ENCODE measurements at regions not wholly inside any gene's neighbourhood (a gene's known extent, or its start where the extent isn't known, plus 50 kb on each side); places are given as distances from the start of the nearest gene placed in this dataset.
"Not testable (repeated sequence)": the region's sequence is repeated elsewhere in the genome, so short reads cannot be mapped to it uniquely, and the experiment has no call there.

GRCh38 chr2:2901384-2902345 lies 476.0 kb downstream of the EIPR1 start:
- Mint-ChIP-seq H3K4me3 (peak overlapping the region; percentile 63), H3K27me3 (no peaks in the 10 kb centered on the region), H3K36me3 (ENCODE audit: low read depth) (no peaks in the 10 kb centered on the region), H3K27ac (peak overlapping the region; percentile 62), H3K9me3 (no peaks in the 10 kb centered on the region), H3K4me1 (peaks cover 31% of the 10 kb centered on the region)
- POLR2A ChIA-PET, result no interaction called here
- TF ChIP-seq CTCF (IDR thresholded peaks at IDR 0.05), result no peak
- DNase-seq, result no peak
- CTCF ChIA-PET, result no interaction called here
- intact Hi-C loops (cut with micrococcal nuclease), result no loop called here
- peak; percentile 47 for ATAC-seq (ENCODE audit: low read depth)

GRCh38 chr2:2899826-2900225 lies 477.8 kb downstream of the EIPR1 start:
- ChIA-PET CTCF (no interaction called here), POLR2A (no interaction called here)
- H3K36me3 Mint-ChIP-seq (ENCODE audit: low read depth), result no peaks in the 10 kb centered on the region
- H3K27me3 Mint-ChIP-seq, result no peaks in the 10 kb centered on the region
- no peak overlapping the region for H3K4me3 Mint-ChIP-seq
- intact Hi-C loops (cut with micrococcal nuclease), result no loop called here
- TF ChIP-seq CTCF (IDR thresholded peaks at IDR 0.05), result no peak
- H3K4me1 Mint-ChIP-seq, result peaks cover 31% of the 10 kb centered on the region
- H3K9me3 Mint-ChIP-seq, result no peaks in the 10 kb centered on the region
- no peak for DNase-seq
- ATAC-seq (ENCODE audit: low read depth), result no peak
- peak overlapping the region; percentile 30 for H3K27ac Mint-ChIP-seq

GRCh38 chr2:2898744-2899143 lies 478.9 kb downstream of the EIPR1 start:
- DNase-seq, result no peak
- H3K4me1 Mint-ChIP-seq, result peaks cover 31% of the 10 kb centered on the region

GRCh38 chr2:2896643-2897042 lies 481.0 kb downstream of the EIPR1 start:
- intact Hi-C loops (cut with micrococcal nuclease), result no loop called here
- ATAC-seq (ENCODE audit: low read depth) (no peak), DNase-seq (no peak)
- Mint-ChIP-seq H3K36me3 (ENCODE audit: low read depth) (no peaks in the 10 kb centered on the region), H3K9me3 (no peaks in the 10 kb centered on the region), H3K4me1 (peaks cover 19% of the 10 kb centered on the region), H3K4me3 (no peak overlapping the region), H3K27ac (no peak overlapping the region), H3K27me3 (no peaks in the 10 kb centered on the region)
- CTCF ChIA-PET, result no interaction called here
- no peak for TF ChIP-seq CTCF (IDR thresholded peaks at IDR 0.05)
- POLR2A ChIA-PET, result no interaction called here

More at GRCh38 chr2:2898744-2899143, 478.9 kb downstream of the EIPR1 start:
- H3K4me3 Mint-ChIP-seq, result no peak overlapping the region
- no peaks in the 10 kb centered on the region for H3K9me3 Mint-ChIP-seq
- H3K27me3 Mint-ChIP-seq, result no peaks in the 10 kb centered on the region
- CTCF ChIA-PET, result no interaction called here
- no peaks in the 10 kb centered on the region for H3K36me3 Mint-ChIP-seq (ENCODE audit: low read depth)
- no peak for TF ChIP-seq CTCF (IDR thresholded peaks at IDR 0.05)
- no peak overlapping the region for H3K27ac Mint-ChIP-seq
- intact Hi-C loops (cut with micrococcal nuclease), result no loop called here
- POLR2A ChIA-PET, result no interaction called here
- no peak for ATAC-seq (ENCODE audit: low read depth)

GRCh38 chr2:2896011-2896410 lies 481.6 kb downstream of the EIPR1 start:
- H3K27ac Mint-ChIP-seq, result no peak overlapping the region
- no peak for TF ChIP-seq CTCF (IDR thresholded peaks at IDR 0.05)
- no peak for ATAC-seq (ENCODE audit: low read depth)
- H3K4me1 Mint-ChIP-seq, result peaks cover 12% of the 10 kb centered on the region
- DNase-seq, result no peak
- intact Hi-C loops (cut with micrococcal nuclease), result no loop called here
- ChIA-PET POLR2A (no interaction called here), CTCF (no interaction called here)
- no peaks in the 10 kb centered on the region for H3K9me3 Mint-ChIP-seq
- no peaks in the 10 kb centered on the region for H3K36me3 Mint-ChIP-seq (ENCODE audit: low read depth)
- H3K4me3 Mint-ChIP-seq, result no peak overlapping the region
- H3K27me3 Mint-ChIP-seq, result no peaks in the 10 kb centered on the region

GRCh38 chr2:2894011-2894410 lies 483.6 kb downstream of the EIPR1 start:
- H3K9me3 Mint-ChIP-seq; ATAC-seq (ENCODE audit: low read depth); intact Hi-C loops (cut with micrococcal nuclease); DNase-seq; CTCF ChIA-PET; H3K36me3 Mint-ChIP-seq (ENCODE audit: low read depth); H3K4me1 Mint-ChIP-seq; H3K27me3 Mint-ChIP-seq; H3K27ac Mint-ChIP-seq; H3K4me3 Mint-ChIP-seq; POLR2A ChIA-PET: not testable (repeated sequence)
